ENCODE measurements at regions not wholly inside any gene's neighbourhood (a gene's known extent, or its start where the extent isn't known, plus 50 kb on each side); places are given as distances from the start of the nearest gene placed in this dataset.

GRCh38 chr5:163221581-163221980 is 215.8 kb upstream of the CCNG1 start:
- no peaks in the 10 kb centered on the region for H3K9me2 ChIP-seq (replicated peaks; ENCODE audit: insufficient read depth, low read length)
- no peak for DNase-seq

DNA sequence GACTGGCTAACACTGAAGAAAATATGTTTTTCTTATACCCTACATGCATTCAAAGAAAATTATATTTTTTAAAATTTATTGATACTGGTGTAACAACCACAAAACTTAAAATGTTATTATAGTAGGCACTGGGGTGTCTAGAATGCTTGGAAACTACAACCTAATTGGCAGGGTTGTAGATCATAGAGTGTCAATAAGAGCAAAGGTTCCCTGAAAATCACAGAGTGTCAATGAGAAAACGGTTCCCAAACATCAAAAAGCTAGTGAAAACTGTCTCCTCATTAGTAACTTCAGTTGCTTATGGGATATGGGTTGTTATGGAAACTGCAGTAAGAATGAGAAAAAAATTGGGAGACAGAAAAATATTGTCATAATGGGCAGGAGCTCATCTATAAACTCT is 214.4 kb upstream of the CCNG1 start:
- Histone ChIP-seq H3K9ac (ENCODE audit: low read length) (no peak overlapping the region), H3K4me2 (ENCODE audit: low read depth, low read length, poor library complexity, severe bottlenecking) (no peak overlapping the region), H3K27ac (ENCODE audit: low read length) (no peak overlapping the region), H3K36me3 (ENCODE audit: insufficient read depth, low read length) (no peaks in the 10 kb centered on the region), H3K4me1 (ENCODE audit: low read length) (no peaks in the 10 kb centered on the region), H3K79me2 (ENCODE audit: low read length) (no peaks in the 10 kb centered on the region), H4K20me1 (ENCODE audit: insufficient read depth, low read depth, low read length) (no peaks in the 10 kb centered on the region), H3K27me3 (ENCODE audit: low read length) (no peaks in the 10 kb centered on the region), H3K4me3 (ENCODE audit: low read length) (no peak overlapping the region), H3K9me2 (replicated peaks; ENCODE audit: insufficient read depth, low read length) (no peaks in the 10 kb centered on the region), H3K9me3 (ENCODE audit: low read length) (no peaks in the 10 kb centered on the region), H2AFZ (ENCODE audit: low read length) (no peak overlapping the region)
- DNase-seq, result no peak

More at GRCh38 chr5:163221581-163221980, 215.8 kb upstream of the CCNG1 start:
- Histone ChIP-seq H3K4me2 (ENCODE audit: low read depth, low read length, poor library complexity, severe bottlenecking) (no peak overlapping the region), H3K4me3 (ENCODE audit: low read length) (no peak overlapping the region), H3K9me3 (ENCODE audit: low read length) (no peaks in the 10 kb centered on the region), H3K27me3 (ENCODE audit: low read length) (no peaks in the 10 kb centered on the region), H3K4me1 (ENCODE audit: low read length) (no peaks in the 10 kb centered on the region), H3K79me2 (ENCODE audit: low read length) (no peaks in the 10 kb centered on the region), H4K20me1 (ENCODE audit: insufficient read depth, low read depth, low read length) (no peaks in the 10 kb centered on the region), H2AFZ (ENCODE audit: low read length) (no peak overlapping the region), H3K36me3 (ENCODE audit: insufficient read depth, low read length) (no peaks in the 10 kb centered on the region), H3K27ac (ENCODE audit: low read length) (no peak overlapping the region), H3K9ac (ENCODE audit: low read length) (no peak overlapping the region)

DNA sequence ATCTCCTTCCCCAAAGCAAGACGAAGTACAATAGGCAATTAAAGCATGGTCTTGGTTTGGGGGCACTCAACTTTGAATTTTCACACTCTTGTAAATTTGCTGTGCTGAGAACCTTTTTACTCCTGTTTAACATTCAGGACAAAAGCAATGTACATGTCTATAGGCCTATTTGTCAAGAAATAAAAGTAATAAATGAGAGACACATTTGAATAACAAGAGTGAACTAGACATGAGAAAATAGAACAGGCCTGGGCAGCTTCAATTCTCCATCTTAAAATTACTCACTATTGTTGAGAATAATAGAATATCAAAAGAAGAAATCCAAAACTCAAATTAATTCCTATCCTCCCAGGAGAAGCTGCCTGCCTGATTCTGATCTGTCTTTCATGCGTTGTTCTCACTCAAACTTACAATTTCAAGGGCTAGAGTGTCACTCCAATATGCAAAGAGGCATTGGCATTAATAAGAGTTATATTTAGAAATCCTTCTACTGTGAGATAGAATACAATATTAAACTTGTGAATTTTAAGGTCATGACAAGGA is 192.9 kb upstream of the CCNG1 start:
- Histone ChIP-seq H3K79me2 (ENCODE audit: low read length) (no peaks in the 10 kb centered on the region), H3K4me2 (ENCODE audit: low read depth, low read length, poor library complexity, severe bottlenecking) (no peak overlapping the region), H4K20me1 (ENCODE audit: insufficient read depth, low read depth, low read length) (no peaks in the 10 kb centered on the region)

GRCh38 chr5:163245584-163245983 is 191.8 kb upstream of the CCNG1 start:
- no peak overlapping the region for H2AFZ ChIP-seq (ENCODE audit: low read length)
- H4K20me1 ChIP-seq (ENCODE audit: insufficient read depth, low read depth, low read length), result no peaks in the 10 kb centered on the region
- no peak for DNase-seq
- H3K9me3 ChIP-seq (ENCODE audit: low read length), result no peaks in the 10 kb centered on the region
- H3K4me1 ChIP-seq (ENCODE audit: low read length), result no peaks in the 10 kb centered on the region
- no peak overlapping the region for H3K9ac ChIP-seq (ENCODE audit: low read length)
- H3K4me2 ChIP-seq (ENCODE audit: low read depth, low read length, poor library complexity, severe bottlenecking), result no peak overlapping the region
- no peaks in the 10 kb centered on the region for H3K36me3 ChIP-seq (ENCODE audit: insufficient read depth, low read length)
- no peaks in the 10 kb centered on the region for H3K79me2 ChIP-seq (ENCODE audit: low read length)
- no peaks in the 10 kb centered on the region for H3K9me2 ChIP-seq (replicated peaks; ENCODE audit: insufficient read depth, low read length)
- no peak overlapping the region for H3K27ac ChIP-seq (ENCODE audit: low read length)
- no peak overlapping the region for H3K4me3 ChIP-seq (ENCODE audit: low read length)
- no peaks in the 10 kb centered on the region for H3K27me3 ChIP-seq (ENCODE audit: low read length)

More for the DNA sequence above, 192.9 kb upstream of the CCNG1 start:
- Histone ChIP-seq H3K4me1 (ENCODE audit: low read length) (no peaks in the 10 kb centered on the region), H3K27me3 (ENCODE audit: low read length) (no peaks in the 10 kb centered on the region), H2AFZ (ENCODE audit: low read length) (no peak overlapping the region), H3K9me2 (replicated peaks; ENCODE audit: insufficient read depth, low read length) (no peaks in the 10 kb centered on the region), H3K9ac (ENCODE audit: low read length) (no peak overlapping the region), H3K4me3 (ENCODE audit: low read length) (no peak overlapping the region), H3K9me3 (ENCODE audit: low read length) (no peaks in the 10 kb centered on the region), H3K36me3 (ENCODE audit: insufficient read depth, low read length) (no peaks in the 10 kb centered on the region), H3K27ac (ENCODE audit: low read length) (no peak overlapping the region)
- DNase-seq, result no peak

GRCh38 chr5:163248333-163248732 is 189.1 kb upstream of the CCNG1 start:
- H3K9ac ChIP-seq (ENCODE audit: low read length), result no peak overlapping the region
- H3K9me3 ChIP-seq (ENCODE audit: low read length), result no peaks in the 10 kb centered on the region
- no peaks in the 10 kb centered on the region for H4K20me1 ChIP-seq (ENCODE audit: insufficient read depth, low read depth, low read length)
- no peak overlapping the region for H3K4me3 ChIP-seq (ENCODE audit: low read length)
- DNase-seq, result no peak
- no peak overlapping the region for H2AFZ ChIP-seq (ENCODE audit: low read length)
- no peaks in the 10 kb centered on the region for H3K79me2 ChIP-seq (ENCODE audit: low read length)
- H3K9me2 ChIP-seq (replicated peaks; ENCODE audit: insufficient read depth, low read length), result no peaks in the 10 kb centered on the region
- H3K36me3 ChIP-seq (ENCODE audit: insufficient read depth, low read length), result no peaks in the 10 kb centered on the region
- no peaks in the 10 kb centered on the region for H3K27me3 ChIP-seq (ENCODE audit: low read length)
- no peaks in the 10 kb centered on the region for H3K4me1 ChIP-seq (ENCODE audit: low read length)
- no peak overlapping the region for H3K4me2 ChIP-seq (ENCODE audit: low read depth, low read length, poor library complexity, severe bottlenecking)
- H3K27ac ChIP-seq (ENCODE audit: low read length), result no peak overlapping the region

- Histone ChIP-seq H3K4me2 (ENCODE audit: low read depth, low read length, poor library complexity, severe bottlenecking) (no peak overlapping the region), H3K79me2 (ENCODE audit: low read length) (no peaks in the 10 kb centered on the region), H3K9me2 (replicated peaks; ENCODE audit: insufficient read depth, low read length) (no peaks in the 10 kb centered on the region), H3K4me3 (ENCODE audit: low read length) (no peak overlapping the region), H3K27me3 (ENCODE audit: low read length) (no peaks in the 10 kb centered on the region), H3K9ac (ENCODE audit: low read length) (no peak overlapping the region), H2AFZ (ENCODE audit: low read length) (no peak overlapping the region), H3K9me3 (ENCODE audit: low read length) (no peaks in the 10 kb centered on the region), H3K4me1 (ENCODE audit: low read length) (no peaks in the 10 kb centered on the region), H4K20me1 (ENCODE audit: insufficient read depth, low read depth, low read length) (no peaks in the 10 kb centered on the region), H3K36me3 (ENCODE audit: insufficient read depth, low read length) (no peaks in the 10 kb centered on the region), H3K27ac (ENCODE audit: low read length) (no peak overlapping the region)
- DNase-seq, result no peak
Measured at GRCh38 chr5:163248871-163249270, 188.5 kb upstream of the CCNG1 start.

- Histone ChIP-seq H3K4me2 (ENCODE audit: low read depth, low read length, poor library complexity, severe bottlenecking) (no peak overlapping the region), H3K36me3 (ENCODE audit: insufficient read depth, low read length) (no peaks in the 10 kb centered on the region), H2AFZ (ENCODE audit: low read length) (no peak overlapping the region), H3K4me1 (ENCODE audit: low read length) (no peaks in the 10 kb centered on the region), H3K79me2 (ENCODE audit: low read length) (no peaks in the 10 kb centered on the region), H3K27ac (ENCODE audit: low read length) (no peak overlapping the region), H3K27me3 (ENCODE audit: low read length) (no peaks in the 10 kb centered on the region), H3K4me3 (ENCODE audit: low read length) (no peak overlapping the region), H3K9me2 (replicated peaks; ENCODE audit: insufficient read depth, low read length) (no peaks in the 10 kb centered on the region), H3K9ac (ENCODE audit: low read length) (no peak overlapping the region), H3K9me3 (ENCODE audit: low read length) (no peaks in the 10 kb centered on the region), H4K20me1 (ENCODE audit: insufficient read depth, low read depth, low read length) (no peaks in the 10 kb centered on the region)
- no peak for DNase-seq
Measured at GRCh38 chr5:163252950-163253349, 184.4 kb upstream of the CCNG1 start.

DNA sequence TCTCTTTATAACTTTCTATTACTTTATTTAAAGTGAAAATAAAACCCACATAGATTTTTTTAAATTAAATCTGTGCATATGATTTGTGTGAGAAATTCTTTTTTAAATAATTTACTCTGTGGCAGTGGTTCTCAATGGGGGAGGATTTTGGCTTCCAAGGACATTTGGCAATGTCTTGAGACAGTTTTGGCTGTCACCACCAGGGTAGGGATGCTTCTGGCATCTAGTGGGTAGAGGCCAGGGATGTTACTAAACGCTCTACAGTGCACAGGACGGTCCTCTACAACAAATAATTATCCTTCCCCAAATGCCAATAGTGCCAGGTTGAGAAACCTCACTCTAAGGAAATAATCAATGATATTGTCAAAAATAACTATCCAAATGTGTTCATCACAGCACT is 177.9 kb upstream of the CCNG1 start:
- H4K20me1 ChIP-seq (ENCODE audit: insufficient read depth, low read depth, low read length), result no peaks in the 10 kb centered on the region
- H3K4me2 ChIP-seq (ENCODE audit: low read depth, low read length, poor library complexity, severe bottlenecking), result no peak overlapping the region
- no peaks in the 10 kb centered on the region for H3K4me1 ChIP-seq (ENCODE audit: low read length)
- H3K9ac ChIP-seq (ENCODE audit: low read length), result no peak overlapping the region
- H3K27ac ChIP-seq (ENCODE audit: low read length), result no peak overlapping the region
- no peaks in the 10 kb centered on the region for H3K36me3 ChIP-seq (ENCODE audit: insufficient read depth, low read length)
- H3K4me3 ChIP-seq (ENCODE audit: low read length), result no peak overlapping the region
- H3K9me3 ChIP-seq (ENCODE audit: low read length), result no peaks in the 10 kb centered on the region
- no peak overlapping the region for H2AFZ ChIP-seq (ENCODE audit: low read length)
- H3K9me2 ChIP-seq (replicated peaks; ENCODE audit: insufficient read depth, low read length), result no peaks in the 10 kb centered on the region
- no peak for DNase-seq
- H3K79me2 ChIP-seq (ENCODE audit: low read length), result no peaks in the 10 kb centered on the region
- H3K27me3 ChIP-seq (ENCODE audit: low read length), result no peaks in the 10 kb centered on the region

- Histone ChIP-seq H2AFZ (ENCODE audit: low read length) (no peak overlapping the region), H3K9ac (ENCODE audit: low read length) (no peak overlapping the region), H3K4me1 (ENCODE audit: low read length) (no peaks in the 10 kb centered on the region), H3K4me2 (ENCODE audit: low read depth, low read length, poor library complexity, severe bottlenecking) (no peak overlapping the region), H3K27ac (ENCODE audit: low read length) (no peak overlapping the region), H3K79me2 (ENCODE audit: low read length) (no peaks in the 10 kb centered on the region), H3K9me3 (ENCODE audit: low read length) (no peaks in the 10 kb centered on the region), H4K20me1 (ENCODE audit: insufficient read depth, low read depth, low read length) (no peaks in the 10 kb centered on the region), H3K36me3 (ENCODE audit: insufficient read depth, low read length) (no peaks in the 10 kb centered on the region), H3K27me3 (ENCODE audit: low read length) (no peaks in the 10 kb centered on the region), H3K9me2 (replicated peaks; ENCODE audit: insufficient read depth, low read length) (no peaks in the 10 kb centered on the region), H3K4me3 (ENCODE audit: low read length) (no peak overlapping the region)
- no peak for DNase-seq
Measured at GRCh38 chr5:163260471-163260870, 176.9 kb upstream of the CCNG1 start.

Data from Karpas-422 (cell line).